Activated T-helper 2 cell treated with anti-CD3 and anti-CD28 coated beads, Interferon-gamma antibody, Interleukin-2, Interleukin-4, amounts not matched to agents 10 μg/mL and 5 μg/mL and 100 μg/mL, durations not matched to agents 14 hours and 24 hours and 36 hours (primary cell): ENCODE measurements at regions not wholly inside any gene's neighbourhood (a gene's known extent, or its start where the extent isn't known, plus 50 kb on each side); places are given as distances from the start of the nearest gene placed in this dataset.

ENCODE experiments used
- DNase-seq: peaks from one replicate; pipeline ENCODE4 v3.0.0; 2021; ENCODE audit warnings: low spot score
- H3K27ac Mint-ChIP-seq: one replicate; pipeline ENCODE4 v1.8.0; 2021; ENCODE audit warnings: mixed read lengths
- H3K27me3 Mint-ChIP-seq: one replicate; pipeline ENCODE4 v1.8.0; 2021; ENCODE audit warnings: low read depth, mixed read lengths
- H3K36me3 Mint-ChIP-seq: one replicate; pipeline ENCODE4 v1.8.0; 2021; ENCODE audit warnings: low read depth, mixed read lengths
- H3K4me1 Mint-ChIP-seq: one replicate; pipeline ENCODE4 v1.8.0; 2021; ENCODE audit warnings: low read depth, mixed read lengths
- H3K4me3 Mint-ChIP-seq: one replicate; pipeline ENCODE4 v1.8.0; 2021; ENCODE audit warnings: low read depth, mild to moderate bottlenecking, moderate library complexity, mixed read lengths
- H3K9me3 Mint-ChIP-seq: one replicate; pipeline ENCODE4 v1.8.0; 2021; ENCODE audit warnings: mixed read lengths
- intact Hi-C: fragments of 100-400 bp; cut with micrococcal nuclease; formaldehyde crosslinking; loops from one replicate; pipeline ENCODE4 v1.15.1; 2023

DNA sequence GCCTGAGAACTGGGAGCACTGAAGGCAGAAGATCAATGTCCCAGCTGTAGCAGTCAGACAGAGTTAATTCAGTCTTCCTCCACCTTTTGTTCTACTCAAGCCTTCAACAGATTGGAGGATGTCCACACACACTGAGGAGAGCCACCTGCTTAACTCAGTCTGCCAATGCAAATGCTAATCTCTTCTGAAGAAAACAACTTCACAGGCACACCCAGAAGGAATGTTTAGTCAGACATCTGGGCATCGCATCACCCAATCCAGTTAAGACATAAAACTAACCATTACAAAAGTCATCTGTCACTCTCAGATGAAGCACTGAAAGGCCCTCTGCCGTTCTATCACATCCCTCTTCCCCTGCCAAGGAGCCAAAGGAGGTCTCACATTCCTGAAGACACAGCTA lies 173.7 kb downstream of the CENPC start:
- no peaks in the 10 kb centered on the region for H3K9me3 Mint-ChIP-seq
- H3K27me3 Mint-ChIP-seq, result peaks cover 6% of the 10 kb centered on the region
- H3K27ac Mint-ChIP-seq, result no peak overlapping the region
- no peaks in the 10 kb centered on the region for H3K4me1 Mint-ChIP-seq
- DNase-seq, result no peak
- H3K4me3 Mint-ChIP-seq, result no peak overlapping the region
- no peaks in the 10 kb centered on the region for H3K36me3 Mint-ChIP-seq
- intact Hi-C loops, result no loop called here

DNA sequence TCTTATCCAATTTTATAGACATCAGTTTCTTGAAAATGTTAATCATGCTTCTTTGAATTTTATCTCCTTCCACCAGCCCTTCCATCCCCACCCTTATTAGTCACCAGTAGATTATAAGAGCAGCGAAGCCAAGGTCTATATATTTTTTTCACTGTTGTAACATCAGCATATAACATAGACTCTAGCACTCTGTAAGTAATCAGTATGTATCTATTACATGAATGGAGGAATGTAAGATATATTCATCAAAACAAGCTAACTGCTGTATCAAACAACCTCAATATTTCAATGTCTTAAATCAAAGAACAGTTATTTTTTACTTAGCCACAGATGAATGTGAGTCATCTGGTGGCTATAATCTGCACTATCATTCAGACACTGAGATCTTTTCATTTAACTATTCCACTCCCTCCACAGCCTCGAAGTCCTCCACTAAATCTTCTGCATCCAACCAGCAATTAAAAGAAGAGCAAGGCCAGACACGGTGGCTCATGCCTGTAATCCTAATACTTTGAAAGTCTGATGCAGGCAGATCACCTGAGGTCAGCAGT lies 178.9 kb downstream of the CENPC start:
- DNase-seq, result no peak
- Mint-ChIP-seq H3K4me1 (no peaks in the 10 kb centered on the region), H3K4me3 (no peak overlapping the region), H3K27ac (no peak overlapping the region), H3K27me3 (peaks cover 2% of the 10 kb centered on the region), H3K9me3 (peaks cover 8% of the 10 kb centered on the region), H3K36me3 (no peaks in the 10 kb centered on the region)
- intact Hi-C loops, result no loop called here

DNA sequence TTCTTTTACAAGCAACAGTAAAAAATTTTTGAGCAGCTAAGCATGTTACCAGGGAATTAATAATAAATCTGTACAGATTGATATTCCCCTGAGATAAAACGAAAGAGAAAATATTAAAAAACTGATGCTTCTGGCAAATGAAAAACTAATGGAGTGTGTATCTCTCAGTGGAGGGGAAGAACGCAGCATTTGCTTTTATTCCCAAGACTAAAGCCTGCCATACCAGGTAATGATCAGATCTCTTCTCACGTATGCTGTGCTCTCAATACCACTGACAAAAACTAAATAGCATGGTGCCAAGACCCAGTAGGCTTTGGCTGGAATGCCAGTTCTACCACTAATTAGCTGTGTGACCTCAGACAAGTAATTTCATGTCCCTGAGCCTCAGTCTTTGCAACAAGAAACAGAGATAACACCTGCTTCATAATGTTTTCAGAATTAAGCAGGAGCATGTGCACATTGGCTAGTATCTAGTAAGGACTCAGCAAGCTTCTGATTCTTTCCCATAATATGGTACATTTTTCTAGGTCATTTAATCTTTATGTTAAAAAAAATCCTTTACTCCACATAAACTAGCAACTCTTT lies 179.6 kb downstream of the CENPC start:
- H3K9me3 Mint-ChIP-seq, result peaks cover 9% of the 10 kb centered on the region
- no peaks in the 10 kb centered on the region for H3K36me3 Mint-ChIP-seq
- intact Hi-C loops, result no loop called here
- H3K4me1 Mint-ChIP-seq, result no peaks in the 10 kb centered on the region
- no peak for DNase-seq
- peaks cover 2% of the 10 kb centered on the region for H3K27me3 Mint-ChIP-seq
- H3K27ac Mint-ChIP-seq, result no peak overlapping the region
- no peak overlapping the region for H3K4me3 Mint-ChIP-seq

DNA sequence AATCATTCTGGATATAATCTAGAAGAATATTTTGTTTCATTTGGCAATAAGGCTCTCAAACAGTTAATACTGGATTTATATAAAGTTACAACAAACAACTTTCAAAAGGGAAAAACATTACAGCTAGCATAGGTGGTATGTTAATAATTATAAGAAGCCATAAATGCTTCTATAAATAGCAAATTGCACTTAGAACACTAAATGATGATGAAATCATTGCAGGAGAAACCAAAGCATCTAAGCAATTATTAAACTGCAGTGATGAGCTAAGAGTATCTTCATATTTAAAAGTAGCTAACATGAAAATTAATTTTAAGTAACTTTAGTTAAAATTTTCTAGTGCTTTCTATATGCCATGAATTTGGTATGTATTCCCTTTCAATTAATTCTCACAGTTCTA lies 189.5 kb downstream of the CENPC start:
- Mint-ChIP-seq H3K27me3 (no peaks in the 10 kb centered on the region), H3K9me3 (no peaks in the 10 kb centered on the region), H3K4me1 (no peaks in the 10 kb centered on the region), H3K36me3 (no peaks in the 10 kb centered on the region), H3K27ac (no peak overlapping the region), H3K4me3 (no peak overlapping the region)
- intact Hi-C loops, result no loop called here
- DNase-seq, result no peak

DNA sequence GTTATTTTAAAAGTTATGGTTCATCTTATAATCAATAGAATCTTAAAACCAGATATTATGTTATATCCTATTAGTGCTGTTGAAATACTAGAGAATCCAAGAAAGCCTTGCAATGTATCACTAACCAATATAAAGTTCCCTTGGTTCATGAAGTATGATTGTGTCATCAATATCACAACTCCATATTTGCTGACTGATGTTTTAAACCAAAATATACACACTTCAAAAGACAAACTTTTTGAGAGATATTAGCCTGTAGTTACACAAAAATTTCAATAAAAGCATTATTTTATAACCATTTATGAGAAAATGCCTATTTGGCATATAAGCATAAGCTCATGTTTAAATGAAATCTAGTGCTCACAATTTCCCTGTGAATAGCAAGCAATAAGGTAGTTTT lies 198.6 kb downstream of the CENPC start:
- Mint-ChIP-seq H3K27me3 (no peaks in the 10 kb centered on the region), H3K27ac (no peak overlapping the region), H3K4me3 (no peak overlapping the region), H3K36me3 (no peaks in the 10 kb centered on the region), H3K4me1 (no peaks in the 10 kb centered on the region), H3K9me3 (no peaks in the 10 kb centered on the region)
- intact Hi-C loops, result no loop called here
- no peak for DNase-seq

DNA sequence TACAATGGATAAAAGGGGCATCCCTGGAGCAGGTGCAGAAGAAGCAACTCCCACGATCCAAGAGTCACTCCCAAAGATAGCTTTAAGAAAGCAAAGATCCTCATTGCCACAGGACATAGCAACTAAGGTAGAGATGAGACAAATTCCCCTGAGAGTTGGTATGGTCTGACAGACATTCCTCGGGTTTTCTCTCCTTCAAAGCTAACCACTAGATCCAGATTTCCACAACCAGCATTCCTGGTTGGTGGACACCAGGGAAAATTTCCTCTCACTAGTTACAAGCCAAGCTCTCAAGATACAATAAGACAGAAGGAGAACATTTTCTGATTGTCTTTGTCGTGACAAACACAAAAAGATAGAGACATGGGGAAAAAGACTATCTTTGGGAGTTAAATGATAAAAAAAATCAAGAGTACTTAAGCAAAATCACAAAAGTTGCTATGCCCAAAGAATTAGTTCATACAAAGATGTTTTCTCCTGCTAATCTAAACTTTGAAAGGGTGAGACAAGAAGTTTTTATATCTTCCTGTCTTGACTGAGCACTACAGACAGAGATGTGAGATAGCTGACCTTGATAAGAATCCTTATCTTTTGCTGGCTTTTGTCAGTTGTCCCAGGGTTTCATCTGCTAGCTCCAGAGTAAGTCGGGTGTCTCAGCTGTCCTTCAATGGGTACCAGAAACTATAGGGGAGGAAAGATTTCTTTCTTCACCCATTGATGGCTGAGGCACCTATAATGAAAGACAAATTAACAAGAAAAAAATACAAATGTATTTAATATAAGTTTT lies 200.5 kb downstream of the CENPC start:
- Mint-ChIP-seq H3K4me1 (no peaks in the 10 kb centered on the region), H3K27me3 (peaks cover under 1% of the 10 kb centered on the region), H3K27ac (no peak overlapping the region), H3K9me3 (no peaks in the 10 kb centered on the region), H3K36me3 (no peaks in the 10 kb centered on the region), H3K4me3 (no peak overlapping the region)
- intact Hi-C loops, result no loop called here
- DNase-seq, result no peak

DNA sequence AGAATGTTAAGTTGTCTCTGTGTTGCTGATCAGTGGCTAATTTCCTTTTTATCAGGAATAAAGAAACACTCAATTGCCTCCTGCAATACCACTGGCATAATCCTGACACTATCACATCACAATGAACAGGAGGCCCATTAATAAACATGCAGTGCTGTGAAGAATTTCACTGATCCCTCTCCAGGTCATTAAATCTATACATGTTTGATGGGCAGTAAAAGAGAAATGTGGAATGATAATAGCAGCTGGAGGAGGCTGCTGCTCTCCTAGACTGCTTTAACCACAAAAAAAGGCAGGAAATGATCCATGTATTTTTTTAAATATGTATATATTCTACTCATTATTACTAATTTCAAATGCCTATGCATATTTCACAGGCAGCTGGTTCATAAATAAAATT lies 202.1 kb downstream of the CENPC start:
- Mint-ChIP-seq H3K4me1 (no peaks in the 10 kb centered on the region), H3K4me3 (no peak overlapping the region), H3K27ac (no peak overlapping the region), H3K27me3 (peaks cover 6% of the 10 kb centered on the region), H3K9me3 (no peaks in the 10 kb centered on the region), H3K36me3 (no peaks in the 10 kb centered on the region)
- DNase-seq, result no peak
- intact Hi-C loops, result no loop called here

DNA sequence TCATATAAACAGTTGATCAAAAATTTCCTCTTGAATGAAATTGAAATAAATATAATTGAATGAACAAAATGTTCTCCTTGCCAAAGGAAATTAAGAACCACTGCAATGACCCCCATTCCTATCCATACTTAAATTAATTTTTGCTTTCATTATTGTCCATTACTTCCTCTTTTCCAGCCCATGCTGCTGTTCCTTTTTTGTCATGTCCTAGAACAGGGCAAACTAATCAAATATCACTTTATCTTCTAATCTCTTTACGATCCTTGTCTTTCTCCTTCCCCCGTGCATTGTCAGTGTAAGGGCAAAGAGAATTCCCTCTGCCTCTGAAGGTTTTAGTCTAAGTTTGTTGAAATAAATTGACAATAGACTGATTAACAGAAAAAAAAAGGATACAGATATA lies 203.0 kb downstream of the CENPC start:
- intact Hi-C loops, result no loop called here
- Mint-ChIP-seq H3K4me3 (no peak overlapping the region), H3K36me3 (no peaks in the 10 kb centered on the region), H3K4me1 (no peaks in the 10 kb centered on the region), H3K27ac (no peak overlapping the region), H3K27me3 (peaks cover 6% of the 10 kb centered on the region), H3K9me3 (no peaks in the 10 kb centered on the region)
- no peak for DNase-seq

DNA sequence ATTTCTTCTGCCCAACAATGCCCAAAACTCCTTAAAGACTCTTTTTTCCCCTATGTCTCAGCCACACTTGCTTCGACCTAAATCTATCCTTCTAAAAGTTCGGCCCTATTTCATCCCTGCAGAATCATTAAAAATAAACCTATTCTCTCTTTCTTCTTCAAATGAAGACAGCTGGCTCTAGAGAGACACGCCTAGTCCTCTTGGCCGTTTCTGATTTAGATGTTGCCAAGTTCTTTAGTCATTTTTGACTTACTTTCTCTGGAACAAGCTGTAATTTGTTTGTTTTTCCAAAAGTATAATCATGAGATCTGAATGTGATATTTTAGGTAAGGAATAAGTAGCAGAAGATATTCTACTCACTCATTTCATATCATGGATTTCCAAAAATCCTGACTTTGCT lies 211.6 kb downstream of the CENPC start:
- Mint-ChIP-seq H3K27me3 (peaks cover 3% of the 10 kb centered on the region), H3K9me3 (no peaks in the 10 kb centered on the region), H3K4me1 (no peaks in the 10 kb centered on the region), H3K36me3 (no peaks in the 10 kb centered on the region), H3K4me3 (no peak overlapping the region), H3K27ac (no peak overlapping the region)
- DNase-seq, result no peak
- intact Hi-C loops, result no loop called here

DNA sequence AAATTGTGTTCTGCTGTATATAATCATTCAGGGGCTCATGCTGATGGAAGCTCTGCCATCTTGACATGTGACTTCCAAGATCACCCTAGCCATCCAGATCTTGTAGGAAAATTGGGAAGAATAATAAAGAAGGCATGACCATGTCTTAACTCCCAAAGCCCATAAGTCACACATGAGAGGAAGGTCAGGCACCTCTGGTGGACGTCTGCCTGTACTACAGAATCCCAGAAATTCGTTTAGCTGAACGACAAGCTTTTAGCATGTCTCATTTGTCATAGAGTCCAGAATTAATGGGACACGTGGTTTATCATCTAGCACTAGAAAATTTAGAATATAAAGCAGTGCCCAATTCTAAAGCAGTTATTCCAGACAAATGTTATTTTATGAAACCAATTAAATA lies 212.7 kb downstream of the CENPC start:
- Mint-ChIP-seq H3K27ac (no peak overlapping the region), H3K27me3 (peaks cover 5% of the 10 kb centered on the region), H3K4me3 (no peak overlapping the region), H3K4me1 (no peaks in the 10 kb centered on the region), H3K36me3 (no peaks in the 10 kb centered on the region), H3K9me3 (no peaks in the 10 kb centered on the region)
- DNase-seq, result no peak
- intact Hi-C loops, result no loop called here

DNA sequence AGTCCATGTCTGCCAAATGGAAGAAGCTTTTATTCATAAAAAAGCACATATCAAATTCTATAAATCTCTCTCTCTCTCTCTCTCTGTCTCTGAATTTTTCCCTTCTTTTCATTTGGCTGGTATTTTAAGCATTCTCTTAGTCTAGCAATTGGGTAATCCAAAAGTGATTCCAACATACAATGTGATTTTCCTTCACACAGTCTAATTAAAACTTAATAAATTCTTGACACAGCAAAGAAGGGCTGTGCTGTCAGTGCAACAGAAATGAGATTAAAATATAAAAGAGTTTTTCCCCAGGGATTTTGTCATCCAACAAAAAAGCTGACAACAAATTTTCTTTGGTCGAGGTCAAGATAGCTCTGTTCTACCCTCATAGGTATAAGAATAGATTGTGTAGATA lies 216.9 kb downstream of the CENPC start:
- Mint-ChIP-seq H3K4me3 (no peak overlapping the region), H3K36me3 (no peaks in the 10 kb centered on the region), H3K4me1 (no peaks in the 10 kb centered on the region), H3K9me3 (no peaks in the 10 kb centered on the region), H3K27ac (no peak overlapping the region), H3K27me3 (peaks cover 7% of the 10 kb centered on the region)
- DNase-seq, result no peak
- intact Hi-C loops, result no loop called here

DNA sequence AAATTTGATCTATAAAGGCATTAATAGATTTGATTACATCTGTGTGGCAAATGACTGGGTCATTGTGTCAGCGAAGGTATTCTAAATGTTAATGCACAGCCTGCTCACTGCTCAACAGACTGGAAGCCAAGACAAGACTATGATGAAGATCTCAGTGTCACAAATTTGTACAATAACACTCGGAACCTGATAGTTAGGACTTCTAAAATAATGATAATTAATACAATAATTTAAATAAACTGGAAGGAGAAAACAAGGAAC lies 217.4 kb downstream of the CENPC start:
- Mint-ChIP-seq H3K27me3 (peaks cover 7% of the 10 kb centered on the region), H3K27ac (no peak overlapping the region), H3K4me3 (no peak overlapping the region), H3K4me1 (no peaks in the 10 kb centered on the region), H3K9me3 (no peaks in the 10 kb centered on the region), H3K36me3 (no peaks in the 10 kb centered on the region)
- intact Hi-C loops, result no loop called here
- DNase-seq, result no peak

DNA sequence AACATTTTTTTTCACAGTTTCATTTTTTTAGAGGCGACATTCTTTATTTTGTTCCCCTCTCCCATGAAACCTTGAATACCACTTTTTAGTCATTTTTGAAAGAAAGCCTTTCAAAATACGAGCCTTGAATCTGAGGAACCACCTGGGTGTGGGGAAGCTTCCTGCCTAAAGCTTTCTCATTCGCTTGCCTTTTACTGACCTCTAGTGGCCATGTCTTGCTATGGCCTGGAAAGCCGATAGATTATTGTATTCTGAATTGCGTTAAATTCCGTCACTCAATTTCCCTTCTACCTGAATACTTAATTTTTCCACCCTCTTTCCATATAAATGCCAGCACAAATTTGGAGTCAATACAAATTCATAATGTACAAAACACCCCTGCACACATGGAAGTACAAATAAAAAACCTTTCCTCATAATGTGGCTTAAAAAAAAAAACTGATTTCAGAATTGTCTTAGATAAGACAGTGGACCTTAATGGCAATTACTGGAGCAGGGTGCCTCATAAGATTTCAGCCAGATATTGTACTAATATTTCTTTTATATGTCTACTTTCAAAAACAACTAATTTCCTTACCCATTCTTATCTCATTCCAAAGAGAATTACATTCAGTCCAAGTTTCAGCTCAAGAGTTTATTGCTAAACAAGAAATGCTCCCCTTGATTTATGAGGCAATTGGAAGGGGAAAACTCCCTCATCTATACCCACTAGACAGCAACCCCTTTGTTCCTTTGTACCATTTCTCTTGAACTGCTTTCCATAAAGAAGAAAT lies 217.9 kb downstream of the CENPC start:
- intact Hi-C loops, result loop anchor here (1.0 kb wide), 1 partner anchor 239 kb away; no protein-coding TSS in a partner anchor

More for the DNA sequence above, 217.9 kb downstream of the CENPC start:
- no peaks in the 10 kb centered on the region for H3K4me1 Mint-ChIP-seq
- no peak overlapping the region for H3K27ac Mint-ChIP-seq
- no peak overlapping the region for H3K4me3 Mint-ChIP-seq
- no peaks in the 10 kb centered on the region for H3K9me3 Mint-ChIP-seq
- DNase-seq, result peak; percentile 20
- peaks cover 4% of the 10 kb centered on the region for H3K27me3 Mint-ChIP-seq
- H3K36me3 Mint-ChIP-seq, result no peaks in the 10 kb centered on the region
